ENCODE measurements at regions not wholly inside any gene's neighbourhood (a gene's known extent, or its start where the extent isn't known, plus 50 kb on each side); places are given as distances from the start of the nearest gene placed in this dataset.

DNA sequence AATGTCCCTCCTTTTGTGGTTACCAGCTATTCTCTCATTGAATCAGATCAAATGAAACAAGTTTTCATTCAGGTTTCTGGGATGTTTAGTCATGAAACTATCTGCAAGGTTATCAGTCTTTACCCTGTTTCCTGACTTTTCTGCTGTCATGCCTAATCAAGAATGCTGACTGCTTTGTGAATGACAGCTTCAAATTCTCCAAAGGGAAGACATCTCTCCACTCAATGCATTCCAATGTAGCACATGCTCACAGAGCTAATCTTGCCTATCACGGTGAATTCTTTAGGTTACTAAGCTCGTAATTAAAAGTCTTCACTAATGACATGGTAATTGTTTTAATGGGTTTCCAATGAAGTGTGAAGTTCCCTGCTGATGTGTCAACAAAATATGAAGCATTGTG, 1068.5 kb downstream of the PCDH7 start:
- Histone ChIP-seq H3K27ac (ENCODE audit: insufficient read length, low read depth, low read length) (no peak overlapping the region), H3K79me2 (ENCODE audit: insufficient read depth, low read length) (no peaks in the 10 kb centered on the region), H4K5ac (ENCODE audit: insufficient read length, low read depth, low read length) (no peak overlapping the region), H2BK15ac (ENCODE audit: low read depth, low read length) (no peak overlapping the region), H3K18ac (ENCODE audit: insufficient read length, low read depth, low read length) (no peak overlapping the region), H2BK20ac (ENCODE audit: low read depth, low read length, poor library complexity, severe bottlenecking) (no peak overlapping the region), H3K4me1 (ENCODE audit: insufficient read depth, low read length) (no peaks in the 10 kb centered on the region), H2BK120ac (ENCODE audit: low read depth, low read length, poor library complexity, severe bottlenecking) (no peak overlapping the region), H3K79me1 (ENCODE audit: insufficient read depth, low read depth, low read length, poor library complexity, severe bottlenecking) (no peaks in the 10 kb centered on the region), H3T11ph (ENCODE audit: low read length) (no peak overlapping the region), H3K4ac (ENCODE audit: low read depth, low read length) (no peak overlapping the region), H2BK5ac (ENCODE audit: insufficient read length, low read length) (no peak overlapping the region), H4K8ac (replicated peaks; ENCODE audit: insufficient read length, low read depth, low read length) (no peak overlapping the region), H3K23ac (ENCODE audit: insufficient read length, low read depth, low read length) (no peak overlapping the region), H4K91ac (ENCODE audit: insufficient read length, low read depth, low read length) (no peak overlapping the region), H3K23me2 (ENCODE audit: insufficient read length, low read depth, low read length, poor library complexity, severe bottlenecking) (no peaks in the 10 kb centered on the region), H3K9ac (ENCODE audit: extremely low read depth, insufficient read length, low read length) (no peak overlapping the region), H4K20me1 (ENCODE audit: control insufficient read depth, insufficient read depth, insufficient read length) (no peaks in the 10 kb centered on the region), H3K56ac (ENCODE audit: insufficient read length, low read depth, low read length) (no peak overlapping the region), H3K27me3 (ENCODE audit: insufficient read depth, low read length) (no peaks in the 10 kb centered on the region), H3K4me2 (ENCODE audit: insufficient read depth, insufficient read length, low read length) (no peak overlapping the region), H2AK5ac (ENCODE audit: insufficient read length, low read length) (no peak overlapping the region), H2BK12ac (ENCODE audit: insufficient read length, low read depth, low read length) (no peak overlapping the region), H3K14ac (ENCODE audit: insufficient read depth, low read length) (no peak overlapping the region), H2AFZ (ENCODE audit: low read length) (no peak overlapping the region), H3K9me3 (ENCODE audit: control insufficient read depth, low read depth, low read length) (no peaks in the 10 kb centered on the region)
- no peak overlapping the region for H3K27ac Mint-ChIP-seq
- no peak for DNase-seq
- no peaks in the 10 kb centered on the region for H3K36me3 Mint-ChIP-seq (ENCODE audit: insufficient read depth in 1 of 3, low read depth in 3 of 3)
- peaks cover 5 to 8% of the 10 kb centered on the region in 2 experiments; a peak in 1 of 4 replicates for H3K4me1 Mint-ChIP-seq
- no peaks in the 10 kb centered on the region for H3K27me3 Mint-ChIP-seq (ENCODE audit: low read depth)
- TF ChIP-seq, protein P1, sequence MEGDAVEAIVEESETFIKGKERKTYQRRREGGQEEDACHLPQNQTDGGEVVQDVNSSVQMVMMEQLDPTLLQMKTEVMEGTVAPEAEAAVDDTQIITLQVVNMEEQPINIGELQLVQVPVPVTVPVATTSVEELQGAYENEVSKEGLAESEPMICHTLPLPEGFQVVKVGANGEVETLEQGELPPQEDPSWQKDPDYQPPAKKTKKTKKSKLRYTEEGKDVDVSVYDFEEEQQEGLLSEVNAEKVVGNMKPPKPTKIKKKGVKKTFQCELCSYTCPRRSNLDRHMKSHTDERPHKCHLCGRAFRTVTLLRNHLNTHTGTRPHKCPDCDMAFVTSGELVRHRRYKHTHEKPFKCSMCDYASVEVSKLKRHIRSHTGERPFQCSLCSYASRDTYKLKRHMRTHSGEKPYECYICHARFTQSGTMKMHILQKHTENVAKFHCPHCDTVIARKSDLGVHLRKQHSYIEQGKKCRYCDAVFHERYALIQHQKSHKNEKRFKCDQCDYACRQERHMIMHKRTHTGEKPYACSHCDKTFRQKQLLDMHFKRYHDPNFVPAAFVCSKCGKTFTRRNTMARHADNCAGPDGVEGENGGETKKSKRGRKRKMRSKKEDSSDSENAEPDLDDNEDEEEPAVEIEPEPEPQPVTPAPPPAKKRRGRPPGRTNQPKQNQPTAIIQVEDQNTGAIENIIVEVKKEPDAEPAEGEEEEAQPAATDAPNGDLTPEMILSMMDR (conservative IDR thresholded peaks at IDR 0.05): no peak
- H3K4me3 Mint-ChIP-seq: no peak overlapping the region
- no peaks in the 10 kb centered on the region for H3K9me3 Mint-ChIP-seq
- WGBS (ENCODE audit: extremely low coverage, insufficient read length, low lambda C conversion rate): no CpG with 5 or more reads among the region's 2 CpGs

Data from H9 (cell line).